Liver (tissue), 8 donors: ENCODE measurements at regions not wholly inside any gene's neighbourhood (a gene's known extent, or its start where the extent isn't known, plus 50 kb on each side); places are given as distances from the start of the nearest gene placed in this dataset.
A peak's percentile ranks its signal among the peaks of the same experiment; 100 is the strongest.

Source experiments
- DNase-seq: peaks from one replicate; pipeline ENCODE4 v3.0.0-alpha.2; 2017; ENCODE audit warnings: low spot score
- H3K27ac ChIP-seq, 2 donors: one replicate each; pipeline ENCODE4 v1.7.0; 2013; ENCODE audit warnings: inconsistent platforms in 2 of 2, low read length in 2 of 2, control low read depth in 1 of 2, low read depth in 1 of 2, mild to moderate bottlenecking in 1 of 2
- H3K27me3 ChIP-seq, 4 donors: one replicate each; pipeline versions ENCODE4 v1.6.1 to v1.7.0; 2013; ENCODE audit warnings: low read length in 3 of 4, inconsistent platforms in 1 of 4, mild to moderate bottlenecking in 1 of 4, moderate library complexity in 1 of 4; ENCODE audit not compliant: control insufficient read depth in 4 of 4, insufficient read depth in 4 of 4
- H3K36me3 ChIP-seq, 4 donors: one replicate each; pipeline versions ENCODE4 v1.6.1 to v1.7.0; 2013; ENCODE audit warnings: low read length in 3 of 4, mild to moderate bottlenecking in 3 of 4, low read depth in 1 of 4, moderate library complexity in 1 of 4; ENCODE audit not compliant: control insufficient read depth in 4 of 4, insufficient read depth in 3 of 4
- H3K4me1 ChIP-seq, 4 donors: one replicate each; pipeline versions ENCODE4 v1.6.1 to v1.7.0; 2013; ENCODE audit warnings: low read length in 3 of 4, mild to moderate bottlenecking in 3 of 4, moderate library complexity in 1 of 4; ENCODE audit not compliant: control insufficient read depth in 4 of 4, insufficient read depth in 4 of 4
- H3K4me3 ChIP-seq, 3 donors: one replicate each; pipeline versions ENCODE4 v1.6.1 to v1.7.0; 2013; ENCODE audit warnings: low read length in 3 of 3, control low read depth in 1 of 3, low read depth in 1 of 3, mild to moderate bottlenecking in 1 of 3
- H3K9ac ChIP-seq, 2 donors: one replicate each; pipeline ENCODE4 v1.7.0; 2013; ENCODE audit warnings: low read length in 2 of 2, mild to moderate bottlenecking in 2 of 2, moderate library complexity in 2 of 2, control low read depth in 1 of 2, low read depth in 1 of 2
- H3K9me3 ChIP-seq, 4 donors: one replicate each; pipeline versions ENCODE4 v1.6.1 to v1.7.0; 2013; ENCODE audit warnings: low read length in 3 of 4; ENCODE audit not compliant: control insufficient read depth in 4 of 4
- CTCF ChIP-seq: fragments of 150-350 bp; IDR thresholded peaks from 2 replicates; pipeline ENCODE4 v1.5.1; 2017; ENCODE audit warnings: improper control_type of control experiment, low read depth, low read length; ENCODE audit not compliant: missing input control
- EGR1 ChIP-seq, 2 donors: IDR thresholded peaks; 2 replicates each; pipeline ENCODE4 v1.6.1; 2016 to 2018; ENCODE audit warnings: antibody characterized with exemption in 2 of 2, low read depth in 2 of 2
- FOXA2 ChIP-seq: IDR thresholded peaks from 2 replicates; pipeline ENCODE4 v1.6.1; 2016; ENCODE audit warnings: antibody characterized with exemption
- HNF4A ChIP-seq, 2 donors: conservative IDR thresholded peaks; 2 replicates each; pipeline ENCODE4 v1.6.1; 2016; ENCODE audit warnings: antibody characterized with exemption in 2 of 2, mild to moderate bottlenecking in 2 of 2
- MAX ChIP-seq: IDR thresholded peaks from 2 replicates; pipeline ENCODE4 v1.6.1; 2016; ENCODE audit warnings: antibody characterized with exemption
- NR2F2 ChIP-seq: IDR thresholded peaks from 2 replicates; pipeline ENCODE4 v1.6.1; 2016; ENCODE audit warnings: antibody characterized with exemption
- RXRA ChIP-seq, 2 donors: IDR thresholded peaks; 2 replicates each; pipeline ENCODE4 v1.6.1; 2017 to 2018; ENCODE audit warnings: antibody characterized with exemption in 2 of 2, mild to moderate bottlenecking in 1 of 2
- SP1 ChIP-seq: IDR thresholded peaks from 2 replicates; pipeline ENCODE4 v1.6.1; 2018; ENCODE audit warnings: antibody characterized with exemption, mild to moderate bottlenecking
- YY1 ChIP-seq: IDR thresholded peaks from 2 replicates; pipeline ENCODE4 v1.6.1; 2016; ENCODE audit warnings: antibody characterized with exemption, mild to moderate bottlenecking
- ZBTB33 ChIP-seq: IDR thresholded peaks from 2 replicates; pipeline ENCODE4 v1.6.1; 2016; ENCODE audit warnings: antibody characterized with exemption
- WGBS: extraction: QIAGEN DNeasy Blood & Tissue Kit; methylation state at CpG from one replicate; pipeline ENCODE4 v1.1.7; 2013; 5-methylcytosine and 5-hydroxymethylcytosine counted together
- TF ChIP-seq, protein P1 (sequence below): IDR thresholded peaks from 2 replicates; pipeline ENCODE4 v1.6.1; 2016; ENCODE audit warnings: antibody characterized with exemption, mild to moderate bottlenecking
- TF ChIP-seq, protein P2 (sequence below): IDR thresholded peaks from 2 replicates; pipeline ENCODE4 v1.6.1; 2016; ENCODE audit warnings: antibody characterized with exemption
- donor health status: healthy.
- donor health status: healthy.
- donor health status: healthy.
- donor health status: healthy.
- donor health status: healthy.

GRCh38 chr17:36697903-36698530 is 96.6 kb downstream of the MRM1 start:
- WGBS = 30% methylated on average over 16 of the region's 16 CpGs
- H3K27ac ChIP-seq = no peak overlapping the region
- no peak overlapping the region for H3K9ac ChIP-seq
- no peak overlapping the region for H3K4me3 ChIP-seq
- no peaks in the 10 kb centered on the region for H3K9me3 ChIP-seq
- no peaks in the 10 kb centered on the region for H3K36me3 ChIP-seq
- H3K27me3 ChIP-seq = peaks cover 0 to 8% (median 0%) of the 10 kb centered on the region in 4 donors
- TF ChIP-seq, protein P1, sequence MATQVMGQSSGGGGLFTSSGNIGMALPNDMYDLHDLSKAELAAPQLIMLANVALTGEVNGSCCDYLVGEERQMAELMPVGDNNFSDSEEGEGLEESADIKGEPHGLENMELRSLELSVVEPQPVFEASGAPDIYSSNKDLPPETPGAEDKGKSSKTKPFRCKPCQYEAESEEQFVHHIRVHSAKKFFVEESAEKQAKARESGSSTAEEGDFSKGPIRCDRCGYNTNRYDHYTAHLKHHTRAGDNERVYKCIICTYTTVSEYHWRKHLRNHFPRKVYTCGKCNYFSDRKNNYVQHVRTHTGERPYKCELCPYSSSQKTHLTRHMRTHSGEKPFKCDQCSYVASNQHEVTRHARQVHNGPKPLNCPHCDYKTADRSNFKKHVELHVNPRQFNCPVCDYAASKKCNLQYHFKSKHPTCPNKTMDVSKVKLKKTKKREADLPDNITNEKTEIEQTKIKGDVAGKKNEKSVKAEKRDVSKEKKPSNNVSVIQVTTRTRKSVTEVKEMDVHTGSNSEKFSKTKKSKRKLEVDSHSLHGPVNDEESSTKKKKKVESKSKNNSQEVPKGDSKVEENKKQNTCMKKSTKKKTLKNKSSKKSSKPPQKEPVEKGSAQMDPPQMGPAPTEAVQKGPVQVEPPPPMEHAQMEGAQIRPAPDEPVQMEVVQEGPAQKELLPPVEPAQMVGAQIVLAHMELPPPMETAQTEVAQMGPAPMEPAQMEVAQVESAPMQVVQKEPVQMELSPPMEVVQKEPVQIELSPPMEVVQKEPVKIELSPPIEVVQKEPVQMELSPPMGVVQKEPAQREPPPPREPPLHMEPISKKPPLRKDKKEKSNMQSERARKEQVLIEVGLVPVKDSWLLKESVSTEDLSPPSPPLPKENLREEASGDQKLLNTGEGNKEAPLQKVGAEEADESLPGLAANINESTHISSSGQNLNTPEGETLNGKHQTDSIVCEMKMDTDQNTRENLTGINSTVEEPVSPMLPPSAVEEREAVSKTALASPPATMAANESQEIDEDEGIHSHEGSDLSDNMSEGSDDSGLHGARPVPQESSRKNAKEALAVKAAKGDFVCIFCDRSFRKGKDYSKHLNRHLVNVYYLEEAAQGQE = peak; percentile 79
- TF ChIP-seq NR2F2 (no peak), SP1 (no peak)
- no peaks in the 10 kb centered on the region for H3K4me1 ChIP-seq
- no peak for DNase-seq

GRCh38 chr17:36701429-36702099 is 100.2 kb downstream of the MRM1 start:
- Histone ChIP-seq H3K9me3 (no peaks in the 10 kb centered on the region), H3K9ac (no peak overlapping the region), H3K4me3 (no peak overlapping the region), H3K27ac (no peak overlapping the region), H3K4me1 (peaks cover 0 to 4% (median 2%) of the 10 kb centered on the region in 4 donors), H3K36me3 (no peaks in the 10 kb centered on the region), H3K27me3 (peaks cover 0 to 8% (median 2%) of the 10 kb centered on the region in 4 donors)
- WGBS = 75% methylated on average over 13 of the region's 13 CpGs
- no peak for TF ChIP-seq ZBTB33
- TF ChIP-seq, protein P2, sequence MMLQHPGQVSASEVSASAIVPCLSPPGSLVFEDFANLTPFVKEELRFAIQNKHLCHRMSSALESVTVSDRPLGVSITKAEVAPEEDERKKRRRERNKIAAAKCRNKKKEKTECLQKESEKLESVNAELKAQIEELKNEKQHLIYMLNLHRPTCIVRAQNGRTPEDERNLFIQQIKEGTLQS = no peak
- TF ChIP-seq, protein P1 = no peak
- TF ChIP-seq RXRA (IDR thresholded peaks at IDR 0.05) = no peak
- TF ChIP-seq YY1 = no peak
- TF ChIP-seq HNF4A (conservative IDR thresholded peaks at IDR 0.05) = no peak
- TF ChIP-seq CTCF = no peak
- TF ChIP-seq MAX = no peak
- no peak for TF ChIP-seq FOXA2
- TF ChIP-seq EGR1 (IDR thresholded peaks at IDR 0.05; ENCODE audit: low read depth in 2 of 2) = no peak
- no peak for DNase-seq
